H1 (cell line): ENCODE measurements at regions not wholly inside any gene's neighbourhood (a gene's known extent, or its start where the extent isn't known, plus 50 kb on each side); places are given as distances from the start of the nearest gene placed in this dataset.

ENCODE experiments used
- CTCF ChIA-PET: fragments of 300-600 bp; sonication (Branson Sonifier 250); formaldehyde crosslinking; loops from one replicate; lab custom pipeline; 2021; ENCODE audit not compliant: partially characterized antibody; lab: Charles Lee
- POLR2A ChIA-PET: fragments of 300-600 bp; sonication (Branson Sonifier 250); formaldehyde crosslinking; loops from one replicate; lab custom pipeline; 2021; ENCODE audit warnings: inconsistent platforms; ENCODE audit not compliant: partially characterized antibody; lab: Charles Lee
- DNase-seq, 2 experiments: peaks; one replicate each; pipeline versions ENCODE4 v3.0.0 to v3.0.0-alpha.2; 2010 to 2022; ENCODE audit warnings: low spot score in 2 of 2, low read depth in 1 of 2, mixed read lengths in 1 of 2
- FAIRE-seq: peaks from 2 replicates; lab custom pipeline; 2011; peaks lifted over from hg19 to GRCh38; lab: Jason Lieb, UNC
- H2AFZ ChIP-seq: 2 replicates; pipeline ENCODE4 v1.8.1; 2012; ENCODE audit warnings: low read length, inconsistent platforms
- H2AK5ac ChIP-seq: 2 replicates; pipeline ENCODE4 v1.6.1; 2013; ENCODE audit warnings: low read depth, low read length
- H2BK120ac ChIP-seq: replicated peaks from 2 replicates; pipeline ENCODE3; 2013; ENCODE audit warnings: low read depth, low read length, inconsistent platforms
- H2BK12ac ChIP-seq: 2 replicates; pipeline ENCODE4 v1.6.1; 2013; ENCODE audit warnings: low read depth, low read length
- H2BK15ac ChIP-seq: 2 replicates; pipeline ENCODE4 v1.6.1; 2013; ENCODE audit warnings: low read length
- H2BK20ac ChIP-seq: 2 replicates; pipeline ENCODE4 v1.6.1; 2013; ENCODE audit warnings: low read length
- H2BK5ac ChIP-seq: 2 replicates; pipeline ENCODE4 v1.6.1; 2013; ENCODE audit warnings: low read depth, low read length
- H3K14ac ChIP-seq: 2 replicates; pipeline ENCODE4 v1.6.1; 2013; ENCODE audit warnings: inconsistent platforms; ENCODE audit not compliant: insufficient read length
- H3K18ac ChIP-seq: 2 replicates; pipeline ENCODE4 v1.6.1; 2013; ENCODE audit warnings: low read length; ENCODE audit errors: extremely low read depth
- H3K23ac ChIP-seq: 2 replicates; pipeline ENCODE4 v1.6.1; 2013; ENCODE audit warnings: inconsistent platforms; ENCODE audit not compliant: insufficient read length
- H3K23me2 ChIP-seq: 2 replicates; pipeline ENCODE4 v1.6.1; 2013; ENCODE audit warnings: low read depth, low read length
- H3K27ac ChIP-seq: 2 replicates; pipeline ENCODE4 v1.6.1; 2011; ENCODE audit warnings: low read depth, low read length, inconsistent platforms
- H3K27me3 ChIP-seq, 4 experiments: replicated peaks in 1 of 4; 1 replicate in 1 of 4; 2 replicates in 3 of 4; pipeline versions ENCODE4 v1.6.1 to v1.8.1; 2011 to 2013; ENCODE audit warnings: low read length in 3 of 4, mild to moderate bottlenecking in 3 of 4, inconsistent platforms in 2 of 4, mixed read lengths in 2 of 4, moderate library complexity in 1 of 4; ENCODE audit not compliant: control insufficient read depth in 3 of 4, insufficient read depth in 3 of 4; ENCODE audit errors: extremely low read depth in 1 of 4
- H3K36me3 ChIP-seq, 4 experiments: 2 replicates each; pipeline versions ENCODE4 v1.6.1 to v1.8.1; 2011 to 2013; ENCODE audit warnings: mild to moderate bottlenecking in 4 of 4, low read length in 3 of 4, moderate library complexity in 2 of 4, control low read depth in 1 of 4, inconsistent platforms in 1 of 4; ENCODE audit not compliant: insufficient read depth in 4 of 4, control insufficient read depth in 2 of 4
- H3K4ac ChIP-seq: replicated peaks from 2 replicates; pipeline ENCODE3; 2013; ENCODE audit warnings: low read length, low read depth, mixed read lengths, inconsistent platforms; ENCODE audit not compliant: insufficient read length
- H3K4me1 ChIP-seq, 4 experiments: replicated peaks in 1 of 4; 1 replicate in 1 of 4; 2 replicates in 3 of 4; pipeline versions ENCODE4 v1.6.1 to v1.8.1; 2011 to 2013; ENCODE audit warnings: low read length in 3 of 4, inconsistent platforms in 2 of 4, mixed read lengths in 1 of 4; ENCODE audit not compliant: insufficient read depth in 4 of 4, control insufficient read depth in 3 of 4
- H3K4me2 ChIP-seq, 2 experiments: 2 replicates each; pipeline versions ENCODE4 v1.6.1 to v1.8.1; 2011 to 2013; ENCODE audit warnings: low read depth in 2 of 2, low read length in 2 of 2, control low read depth in 1 of 2, inconsistent platforms in 1 of 2, mild to moderate bottlenecking in 1 of 2; ENCODE audit not compliant: insufficient read depth in 1 of 2
- H3K4me3 ChIP-seq, 4 experiments: fragments of 200-600, 300-600 bp in 1 of 4; sonication (generic), shearing (Covaris generic), sonication (Bioruptor Twin) in 1 of 4; 2 replicates each; pipeline versions ENCODE4 v1.5.1 to v1.8.1; 2011 to 2016; ENCODE audit warnings: low read length in 4 of 4, low read depth in 3 of 4, control low read depth in 2 of 4, inconsistent platforms in 2 of 4, mild to moderate bottlenecking in 2 of 4, mixed read lengths in 1 of 4, moderate library complexity in 1 of 4; ENCODE audit not compliant: insufficient read depth in 2 of 4; ENCODE audit errors: extremely low read depth in 1 of 4
- H3K56ac ChIP-seq: replicated peaks from 2 replicates; pipeline ENCODE3; 2013; ENCODE audit warnings: low read depth, mild to moderate bottlenecking, mixed read lengths, low read length, inconsistent platforms; ENCODE audit not compliant: insufficient read length
- H3K79me1 ChIP-seq: 2 replicates; pipeline ENCODE4 v1.6.1; 2013; ENCODE audit warnings: low read depth, low read length, control low read depth
- H3K79me2 ChIP-seq, 2 experiments: 2 replicates each; pipeline versions ENCODE4 v1.6.1 to v1.8.1; 2012 to 2013; ENCODE audit warnings: low read length in 2 of 2, mild to moderate bottlenecking in 2 of 2, inconsistent platforms in 1 of 2; ENCODE audit not compliant: insufficient read depth in 2 of 2, control insufficient read depth in 1 of 2
- H3K9ac ChIP-seq, 4 experiments: replicated peaks in 1 of 4; 1 replicate in 1 of 4; 2 replicates in 3 of 4; pipeline versions ENCODE4 v1.6.1 to v1.8.1; 2011 to 2013; ENCODE audit warnings: low read depth in 3 of 4, low read length in 3 of 4, control low read depth in 2 of 4, mild to moderate bottlenecking in 2 of 4, moderate library complexity in 2 of 4, inconsistent platforms in 1 of 4; ENCODE audit errors: extremely low read depth in 1 of 4
- H3K9me3 ChIP-seq, 2 experiments: 2 replicates each; pipeline versions ENCODE4 v1.6.1 to v1.8.1; 2012 to 2013; ENCODE audit warnings: mild to moderate bottlenecking in 2 of 2, moderate library complexity in 2 of 2, control low read depth in 1 of 2, inconsistent platforms in 1 of 2, low read depth in 1 of 2, low read length in 1 of 2, mixed read lengths in 1 of 2; ENCODE audit not compliant: insufficient read depth in 2 of 2
- H4K20me1 ChIP-seq, 2 experiments: replicated peaks in 1 of 2; 2 replicates each; pipeline versions ENCODE3 to v1.8.1; 2011 to 2013; ENCODE audit warnings: inconsistent platforms in 2 of 2, low read length in 2 of 2, mild to moderate bottlenecking in 1 of 2; ENCODE audit not compliant: insufficient read depth in 2 of 2, control insufficient read depth in 1 of 2
- H4K5ac ChIP-seq: 2 replicates; pipeline ENCODE4 v1.6.1; 2013; ENCODE audit warnings: low read length, low read depth, mixed read lengths, inconsistent platforms; ENCODE audit not compliant: insufficient read length
- H4K8ac ChIP-seq: 2 replicates; pipeline ENCODE4 v1.8.0; 2013; ENCODE audit warnings: mild to moderate bottlenecking, moderate library complexity, low read length, inconsistent platforms; ENCODE audit not compliant: insufficient read depth; ENCODE audit errors: extremely low read depth
- H4K91ac ChIP-seq: replicated peaks from 2 replicates; pipeline ENCODE3; 2013; ENCODE audit warnings: low read length, mixed read lengths, inconsistent platforms; ENCODE audit not compliant: insufficient read length
- ATF3 ChIP-seq: IDR thresholded peaks from 2 replicates; pipeline ENCODE4 v1.6.1; 2011; ENCODE audit warnings: low read depth, mild to moderate bottlenecking, low read length; ENCODE audit not compliant: insufficient read depth
- BCL11A ChIP-seq, 2 experiments: IDR thresholded peaks; one replicate each; pipeline ENCODE4 v1.6.1; 2011; ENCODE audit warnings: low read depth in 2 of 2, low read length in 2 of 2, mild to moderate bottlenecking in 2 of 2
- BRCA1 ChIP-seq: IDR thresholded peaks from 2 replicates; pipeline ENCODE4 v1.6.1; 2012; ENCODE audit warnings: low read depth, low read length, improper control_type of control experiment
- CBX8 ChIP-seq: fragments of 300-800, 300-1000 bp; sonication (generic); IDR thresholded peaks from 2 replicates; pipeline ENCODE4 v1.7.1; 2016; ENCODE audit warnings: low read depth, low read length, borderline replicate concordance
- CTBP2 ChIP-seq: IDR thresholded peaks from 2 replicates; pipeline ENCODE4 v1.7.0; 2011; ENCODE audit warnings: borderline replicate concordance, mild to moderate bottlenecking, moderate library complexity, mixed read lengths, low read length; ENCODE audit not compliant: insufficient read depth, insufficient read length
- CTCF ChIP-seq, 3 experiments: IDR thresholded peaks; 1 replicate in 2 of 3; 2 replicates in 1 of 3; pipeline versions ENCODE4 v1.5.1 to v1.6.1; 2011; ENCODE audit warnings: low read length in 3 of 3, mild to moderate bottlenecking in 3 of 3, inconsistent platforms in 2 of 3, low read depth in 1 of 3, moderate library complexity in 1 of 3; ENCODE audit not compliant: insufficient read depth in 1 of 3; ENCODE audit errors: control extremely low read depth in 1 of 3
- EGR1 ChIP-seq: IDR thresholded peaks from 2 replicates; pipeline ENCODE4 v1.6.1; 2011; ENCODE audit warnings: low read depth, low read length, borderline replicate concordance
- GTF2F1 ChIP-seq: IDR thresholded peaks from 2 replicates; pipeline ENCODE4 v1.6.1; 2012; ENCODE audit warnings: low read depth, low read length, improper control_type of control experiment, borderline replicate concordance
- NRF1 ChIP-seq: IDR thresholded peaks from 2 replicates; pipeline ENCODE4 v1.6.1; 2011; ENCODE audit warnings: mild to moderate bottlenecking, low read depth, low read length, improper control_type of control experiment
- POLR2A ChIP-seq, 2 experiments: IDR thresholded peaks; 1 replicate in 1 of 2; 2 replicates in 1 of 2; pipeline ENCODE4 v1.6.1; 2011; ENCODE audit warnings: low read depth in 2 of 2, low read length in 2 of 2, mild to moderate bottlenecking in 2 of 2; ENCODE audit errors: control extremely low read depth in 1 of 2
- POLR2AphosphoS5 ChIP-seq: IDR thresholded peaks from 2 replicates; pipeline ENCODE4 v1.6.1; 2011; ENCODE audit warnings: low read depth, low read length
- RAD21 ChIP-seq, 2 experiments: IDR thresholded peaks in 1 of 2; conservative IDR thresholded peaks in 1 of 2; 2 replicates each; pipeline ENCODE4 v1.6.1; 2011; ENCODE audit warnings: low read depth in 2 of 2, low read length in 2 of 2, improper control_type of control experiment in 1 of 2, inconsistent platforms in 1 of 2, mild to moderate bottlenecking in 1 of 2, moderate library complexity in 1 of 2
- WGBS, 2 experiments: shearing (Covaris generic) in 1 of 2; methylation state at CpG; one replicate each; pipeline versions ENCODE4 v1.1.6 to v1.1.7; 2013 to 2015; ENCODE audit warnings: low lambda C conversion rate in 2 of 2, mixed read lengths in 2 of 2, inconsistent platforms in 1 of 2, low coverage in 1 of 2, missing lambda C conversion rate in 1 of 2; ENCODE audit not compliant: insufficient replicate concordance in 2 of 2, insufficient coverage in 1 of 2, insufficient read length in 1 of 2; ENCODE audit errors: extremely low coverage in 1 of 2, missing lambda C conversion rate in 1 of 2; 5-methylcytosine and 5-hydroxymethylcytosine counted together

GRCh38 chr5:67257500-67257899, 60.9 kb upstream of the CD180 start:
- Histone ChIP-seq H3K79me2 (no peaks in the 10 kb centered on the region), H3K4me3 (no peak overlapping the region), H3K14ac (no peak overlapping the region), H2BK120ac (no peak overlapping the region), H2BK20ac (no peak overlapping the region), H2BK5ac (no peak overlapping the region), H4K5ac (no peak overlapping the region)
- no peak for TF ChIP-seq POLR2AphosphoS5
- TF ChIP-seq RAD21 (IDR thresholded peaks at IDR 0.05 in 1 of 2, conservative IDR thresholded peaks at IDR 0.05 in 1 of 2; ENCODE audit: low read depth in 2 of 2, low read length in 2 of 2), result no peak
- TF ChIP-seq NRF1, result no peak
- no peak for TF ChIP-seq ATF3
- TF ChIP-seq CBX8, result no peak
- TF ChIP-seq EGR1, result no peak
- TF ChIP-seq POLR2A (IDR thresholded peaks at IDR 0.05; ENCODE audit: control extremely low read depth in 1 of 2, low read depth in 2 of 2, low read length in 2 of 2), result no peak
- no peak for TF ChIP-seq GTF2F1
- no peak for TF ChIP-seq BRCA1
- TF ChIP-seq BCL11A (IDR thresholded peaks at IDR 0.05; ENCODE audit: low read depth in 2 of 2, low read length in 2 of 2), result no peak
- TF ChIP-seq CTBP2, result no peak
- no peak for TF ChIP-seq CTCF (IDR thresholded peaks at IDR 0.05; ENCODE audit: control extremely low read depth in 1 of 3, insufficient read depth in 1 of 3, low read depth in 1 of 3, low read length in 3 of 3)
- TF ChIP-seq, all 59 proteins: peak for 0
- Histone ChIP-seq H3K56ac (no peak overlapping the region), H3K9ac (no peak overlapping the region), H4K20me1 (no peaks in the 10 kb centered on the region), H3K9me3 (no peaks in the 10 kb centered on the region; a peak in 1 of 4 replicates), H3K4ac (no peak overlapping the region), H3K23me2 (no peaks in the 10 kb centered on the region), H3K27me3 (no peaks in the 10 kb centered on the region), H2BK12ac (no peak overlapping the region), H3K79me1 (no peaks in the 10 kb centered on the region), H3K18ac (no peak overlapping the region), H2AFZ (no peak overlapping the region), H3K36me3 (no peaks in the 10 kb centered on the region), H4K91ac (no peak overlapping the region), H3K4me2 (no peak overlapping the region), H3K27ac (no peak overlapping the region), H2BK15ac (no peak overlapping the region), H2AK5ac (no peak overlapping the region), H3K23ac (no peak overlapping the region), H4K8ac (no peak overlapping the region), H3K4me1 (peaks cover 0 to 2% (median 0%) of the 10 kb centered on the region in 4 experiments; a peak in 1 of 7 replicates)
- FAIRE-seq, result no peak
- 100% methylated on average over 2 of the region's 2 CpGs; no CpG with 5 or more reads in 1 of the 2 experiments for WGBS, 2 experiments
- ChIA-PET POLR2A (no interaction called here), CTCF (no interaction called here)
- DNase-seq, result no peak
